ENCODE measurements at regions not wholly inside any gene's neighbourhood (a gene's known extent, or its start where the extent isn't known, plus 50 kb on each side); places are given as distances from the start of the nearest gene placed in this dataset.
"Not testable (repeated sequence)": the region's sequence is repeated elsewhere in the genome, so short reads cannot be mapped to it uniquely, and the experiment has no call there.

DNA sequence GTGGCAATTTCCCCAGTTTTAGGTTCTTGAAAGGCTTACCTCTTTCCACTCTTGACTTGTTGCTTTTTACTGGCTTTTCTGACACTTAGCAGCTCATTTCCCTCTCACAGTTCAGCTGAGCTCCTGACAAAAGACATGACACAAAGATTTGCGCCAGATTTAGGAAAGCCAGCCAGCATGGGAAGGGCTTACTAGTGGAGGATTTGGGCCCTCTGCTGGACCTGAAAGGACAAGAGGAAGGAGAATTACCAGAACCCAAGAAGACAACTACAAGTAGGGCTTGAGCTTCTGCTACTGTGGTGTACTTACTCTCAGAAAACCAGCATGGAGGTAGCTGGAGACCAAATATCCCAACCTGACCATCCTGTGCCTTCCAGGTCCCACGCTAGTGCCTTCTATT is 784.5 kb downstream of the BRINP3 start:
- peak; percentile 10 for DNase-seq (ENCODE audit: low read depth, low spot score)
- in situ Hi-C loops (cut with HindIII; ENCODE audit: low pct_unique_long_range_greater_than_20kb, low sequenced_read_pairs): no loop called here

GRCh38 chr1:189696297-189696696 is 781.4 kb downstream of the BRINP3 start:
- no peak for DNase-seq (ENCODE audit: low read depth, low spot score)

GRCh38 chr1:189697113-189697512 is 780.6 kb downstream of the BRINP3 start:
- in situ Hi-C loops (cut with HindIII; ENCODE audit: low pct_unique_long_range_greater_than_20kb, low sequenced_read_pairs): no loop called here
- no peak for DNase-seq (ENCODE audit: low read depth, low spot score)

More at GRCh38 chr1:189696297-189696696, 781.4 kb downstream of the BRINP3 start:
- in situ Hi-C loops (cut with HindIII; ENCODE audit: low pct_unique_long_range_greater_than_20kb, low sequenced_read_pairs): no loop called here

DNA sequence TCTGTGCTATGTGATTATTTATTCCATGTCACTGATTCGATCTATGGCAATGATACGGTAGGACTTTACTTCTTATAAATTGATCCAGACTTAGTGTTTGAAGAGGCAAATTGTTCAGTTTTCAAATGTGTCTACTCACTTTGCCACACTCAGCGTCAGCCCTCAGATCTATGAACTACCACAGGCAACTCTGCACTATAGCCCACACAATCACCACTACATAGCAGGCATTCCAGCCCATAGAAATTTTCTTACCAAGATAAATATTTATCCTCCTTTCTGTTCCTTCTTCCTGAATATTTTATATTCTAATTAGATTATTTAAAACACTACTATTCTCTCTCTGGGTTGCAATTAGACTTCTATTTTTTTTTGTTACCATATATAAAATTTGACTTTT is 776.1 kb downstream of the BRINP3 start:
- in situ Hi-C loops (cut with HindIII; ENCODE audit: low pct_unique_long_range_greater_than_20kb, low sequenced_read_pairs): no loop called here

GRCh38 chr1:189706594-189706993 is 771.1 kb downstream of the BRINP3 start:
- in situ Hi-C loops (cut with HindIII; ENCODE audit: low pct_unique_long_range_greater_than_20kb, low sequenced_read_pairs): no loop called here
- no peak for DNase-seq (ENCODE audit: low read depth, low spot score)

More for the DNA sequence above, 776.1 kb downstream of the BRINP3 start:
- DNase-seq (ENCODE audit: low read depth, low spot score): no peak

GRCh38 chr1:189708674-189709073 is 769.0 kb downstream of the BRINP3 start:
- in situ Hi-C loops (cut with HindIII; ENCODE audit: low pct_unique_long_range_greater_than_20kb, low sequenced_read_pairs): no loop called here
- peak; percentile 36 for DNase-seq (ENCODE audit: low read depth, low spot score)

GRCh38 chr1:189718147-189718795 is 759.4 kb downstream of the BRINP3 start:
- DNase-seq (ENCODE audit: low read depth, low spot score); in situ Hi-C loops (cut with HindIII; ENCODE audit: low pct_unique_long_range_greater_than_20kb, low sequenced_read_pairs): not testable (repeated sequence)

DNA sequence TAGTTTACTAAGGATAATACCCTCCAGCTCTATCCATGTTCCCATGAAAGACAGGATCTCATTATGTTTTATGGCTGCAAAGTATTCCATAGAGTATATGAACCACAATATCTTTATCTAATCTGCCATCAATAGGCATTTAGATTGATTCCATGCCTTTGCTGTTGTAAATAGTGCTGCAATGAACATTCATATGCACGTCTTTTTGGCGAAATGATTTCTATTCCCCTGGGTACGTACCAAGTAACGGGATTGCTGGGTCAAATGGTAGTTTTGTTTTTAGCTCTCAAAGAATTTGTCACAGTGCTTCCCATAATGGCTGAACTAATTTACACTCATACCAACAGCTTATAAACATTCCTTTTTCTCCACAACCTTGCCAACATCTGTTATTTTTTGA is 750.9 kb downstream of the BRINP3 start:
- in situ Hi-C loops (cut with HindIII; ENCODE audit: low pct_unique_long_range_greater_than_20kb, low sequenced_read_pairs): no loop called here

GRCh38 chr1:189751311-189751710 is 726.4 kb downstream of the BRINP3 start:
- in situ Hi-C loops (cut with HindIII; ENCODE audit: low pct_unique_long_range_greater_than_20kb, low sequenced_read_pairs): no loop called here
- DNase-seq (ENCODE audit: low read depth, low spot score): no peak

More for the DNA sequence above, 750.9 kb downstream of the BRINP3 start:
- DNase-seq (ENCODE audit: low read depth, low spot score): no peak

GRCh38 chr1:189752461-189752995 is 725.1 kb downstream of the BRINP3 start:
- no peak for DNase-seq (ENCODE audit: low read depth, low spot score)
- in situ Hi-C loops (cut with HindIII; ENCODE audit: low pct_unique_long_range_greater_than_20kb, low sequenced_read_pairs): no loop called here

GRCh38 chr1:189755100-189755499 is 722.6 kb downstream of the BRINP3 start:
- DNase-seq (ENCODE audit: low read depth, low spot score); in situ Hi-C loops (cut with HindIII; ENCODE audit: low pct_unique_long_range_greater_than_20kb, low sequenced_read_pairs): not testable (repeated sequence)

GRCh38 chr1:189764391-189765320 is 713.0 kb downstream of the BRINP3 start:
- no peak for DNase-seq (ENCODE audit: low read depth, low spot score)
- in situ Hi-C loops (cut with HindIII; ENCODE audit: low pct_unique_long_range_greater_than_20kb, low sequenced_read_pairs): no loop called here

DNA sequence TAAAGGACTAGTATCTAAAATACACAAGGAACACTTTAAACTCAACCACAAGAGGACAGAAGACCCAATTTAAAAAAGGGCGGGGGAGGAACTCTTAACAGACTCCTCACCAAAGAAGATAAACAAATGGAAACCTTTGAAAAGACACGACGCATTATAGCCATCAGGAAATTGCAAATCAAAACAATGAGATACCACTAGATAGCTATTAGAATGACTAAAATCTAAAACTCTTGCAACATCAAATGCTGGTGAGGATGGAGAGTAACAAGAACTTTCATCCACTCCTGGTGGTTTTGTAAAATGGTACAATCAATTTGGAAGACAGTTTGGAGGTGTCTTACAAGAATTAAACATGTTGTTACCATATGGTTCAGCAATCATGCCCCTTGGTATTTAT is 708.2 kb downstream of the BRINP3 start:
- no peak for DNase-seq (ENCODE audit: low read depth, low spot score)
- in situ Hi-C loops (cut with HindIII; ENCODE audit: low pct_unique_long_range_greater_than_20kb, low sequenced_read_pairs): no loop called here

GRCh38 chr1:189774721-189775287 is 702.9 kb downstream of the BRINP3 start:
- DNase-seq (ENCODE audit: low read depth, low spot score): no peak
- in situ Hi-C loops (cut with HindIII; ENCODE audit: low pct_unique_long_range_greater_than_20kb, low sequenced_read_pairs): no loop called here

GRCh38 chr1:189775343-189775742 is 702.3 kb downstream of the BRINP3 start:
- in situ Hi-C loops (cut with HindIII; ENCODE audit: low pct_unique_long_range_greater_than_20kb, low sequenced_read_pairs): no loop called here
- DNase-seq (ENCODE audit: low read depth, low spot score): no peak

DNA sequence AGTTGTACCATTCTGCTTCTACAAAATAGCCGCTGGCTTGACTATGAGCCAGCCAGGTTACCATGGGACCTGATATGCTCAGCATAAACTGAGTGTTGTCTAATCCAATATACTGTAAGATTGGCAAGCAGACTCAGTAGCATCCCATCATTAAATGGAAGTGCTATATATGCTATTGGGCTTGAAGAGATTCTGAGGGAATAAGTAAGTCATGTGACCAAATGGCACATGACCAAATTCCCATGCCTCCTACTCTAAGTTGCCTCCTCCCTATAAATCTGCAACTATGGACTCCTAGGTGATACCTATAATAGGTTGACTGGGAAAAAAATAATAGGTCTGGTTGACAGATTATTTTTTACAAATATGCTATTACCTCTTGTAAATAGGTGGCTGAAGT is 698.6 kb downstream of the BRINP3 start:
- DNase-seq (ENCODE audit: low read depth, low spot score): no peak
- in situ Hi-C loops (cut with HindIII; ENCODE audit: low pct_unique_long_range_greater_than_20kb, low sequenced_read_pairs): no loop called here

DNA sequence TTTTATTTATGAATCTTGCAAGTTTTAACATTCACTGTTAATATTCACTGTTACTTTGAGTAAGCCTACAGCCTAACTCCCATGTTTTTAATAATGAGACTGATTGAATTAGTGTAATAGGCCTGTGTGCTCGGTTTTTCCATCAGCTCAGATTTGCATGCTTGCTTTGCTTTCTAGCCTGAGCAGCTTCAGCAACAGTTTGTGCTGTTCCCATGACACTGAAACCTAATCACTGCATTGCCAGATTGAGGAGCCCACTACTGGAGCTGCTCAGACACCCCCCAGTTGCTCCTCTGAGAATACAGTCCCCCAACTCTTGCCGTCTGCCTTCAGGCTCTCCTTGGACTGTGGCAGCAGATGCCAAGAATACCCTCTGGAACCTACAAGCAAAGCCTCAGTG is 695.4 kb downstream of the BRINP3 start:
- in situ Hi-C loops (cut with HindIII; ENCODE audit: low pct_unique_long_range_greater_than_20kb, low sequenced_read_pairs): no loop called here
- DNase-seq (ENCODE audit: low read depth, low spot score): no peak

DNA sequence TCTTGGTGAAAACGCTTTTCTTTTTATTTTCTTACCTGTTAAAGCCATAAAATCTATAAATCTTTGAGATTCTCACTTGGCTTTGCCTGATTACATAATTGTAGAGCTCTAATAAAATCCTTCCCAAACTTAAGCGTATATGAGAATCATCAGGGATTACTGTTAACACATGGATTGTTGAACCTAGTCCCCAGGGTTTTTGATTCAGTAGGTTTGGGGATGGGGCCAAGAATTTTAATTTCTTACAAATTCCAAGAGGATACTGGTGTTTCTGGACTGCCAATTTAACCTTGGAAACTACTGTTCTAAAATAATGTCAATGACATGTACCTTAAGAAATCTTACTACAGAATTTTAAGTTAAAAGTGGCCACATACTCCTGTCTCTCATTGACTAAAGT is 694.2 kb downstream of the BRINP3 start:
- no peak for DNase-seq (ENCODE audit: low read depth, low spot score)
- in situ Hi-C loops (cut with HindIII; ENCODE audit: low pct_unique_long_range_greater_than_20kb, low sequenced_read_pairs): no loop called here

Measured in SK-MEL-5 (cell line).